ENCODE measurements at regions not wholly inside any gene's neighbourhood (a gene's known extent, or its start where the extent isn't known, plus 50 kb on each side); places are given as distances from the start of the nearest gene placed in this dataset.

DNA sequence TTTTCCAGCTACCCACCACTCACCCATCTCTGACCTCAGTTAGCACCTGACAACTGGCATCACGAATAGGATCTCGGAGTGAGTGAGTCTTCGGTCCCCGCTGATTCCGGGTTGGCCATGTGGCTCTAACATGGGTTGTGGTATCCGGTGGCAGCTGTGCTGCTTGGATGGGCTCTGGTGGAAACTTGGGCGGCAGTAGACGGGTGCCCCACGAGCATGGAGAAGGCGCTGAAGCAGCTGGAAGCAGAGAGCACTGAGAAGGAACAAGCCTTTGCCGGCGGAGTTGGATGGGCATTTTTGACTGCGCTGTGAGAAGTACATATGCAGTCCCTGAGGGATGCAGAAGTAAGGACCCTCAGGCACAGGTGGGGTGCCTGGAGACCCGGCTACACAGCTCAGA is 1044.0 kb upstream of the ADGRL4 start:
- TF ChIP-seq, protein P1, sequence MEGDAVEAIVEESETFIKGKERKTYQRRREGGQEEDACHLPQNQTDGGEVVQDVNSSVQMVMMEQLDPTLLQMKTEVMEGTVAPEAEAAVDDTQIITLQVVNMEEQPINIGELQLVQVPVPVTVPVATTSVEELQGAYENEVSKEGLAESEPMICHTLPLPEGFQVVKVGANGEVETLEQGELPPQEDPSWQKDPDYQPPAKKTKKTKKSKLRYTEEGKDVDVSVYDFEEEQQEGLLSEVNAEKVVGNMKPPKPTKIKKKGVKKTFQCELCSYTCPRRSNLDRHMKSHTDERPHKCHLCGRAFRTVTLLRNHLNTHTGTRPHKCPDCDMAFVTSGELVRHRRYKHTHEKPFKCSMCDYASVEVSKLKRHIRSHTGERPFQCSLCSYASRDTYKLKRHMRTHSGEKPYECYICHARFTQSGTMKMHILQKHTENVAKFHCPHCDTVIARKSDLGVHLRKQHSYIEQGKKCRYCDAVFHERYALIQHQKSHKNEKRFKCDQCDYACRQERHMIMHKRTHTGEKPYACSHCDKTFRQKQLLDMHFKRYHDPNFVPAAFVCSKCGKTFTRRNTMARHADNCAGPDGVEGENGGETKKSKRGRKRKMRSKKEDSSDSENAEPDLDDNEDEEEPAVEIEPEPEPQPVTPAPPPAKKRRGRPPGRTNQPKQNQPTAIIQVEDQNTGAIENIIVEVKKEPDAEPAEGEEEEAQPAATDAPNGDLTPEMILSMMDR (IDR thresholded peaks at IDR 0.05) = no peak
- no peak for TF ChIP-seq POLR2A (IDR thresholded peaks at IDR 0.05)
- no peak for DNase-seq

DNA sequence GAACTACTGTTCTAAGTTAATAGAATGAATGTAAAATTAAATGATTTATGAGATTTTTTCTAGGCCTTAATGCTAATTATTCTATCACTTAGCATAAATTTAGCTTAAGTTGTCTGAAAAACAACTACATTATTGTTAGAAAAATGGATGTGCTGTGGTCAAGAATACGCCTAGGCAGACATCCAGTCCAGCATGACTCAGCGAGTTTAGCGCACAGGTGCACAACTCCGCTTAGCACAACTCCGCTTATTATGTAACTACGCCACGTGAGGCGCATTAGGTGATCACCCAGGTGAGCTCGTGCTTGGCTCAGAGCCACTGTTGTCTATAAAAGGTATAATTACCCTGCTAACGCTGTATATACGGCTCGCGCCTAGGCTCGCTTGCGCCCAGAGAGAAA is 1043.6 kb upstream of the ADGRL4 start:
- H3K27me3 ChIP-seq = no peaks in the 10 kb centered on the region
- DNase-seq = no peak
- no peaks in the 10 kb centered on the region for H3K4me1 ChIP-seq
- H3K36me3 ChIP-seq = no peaks in the 10 kb centered on the region
- H3K9me3 ChIP-seq = no peaks in the 10 kb centered on the region
- no peak overlapping the region for H3K4me3 ChIP-seq
- no peak for TF ChIP-seq POLR2A (IDR thresholded peaks at IDR 0.05)
- TF ChIP-seq, protein P1 (IDR thresholded peaks at IDR 0.05) = no peak
- no peak overlapping the region for H3K27ac ChIP-seq

More for the DNA sequence above, 1044.0 kb upstream of the ADGRL4 start:
- Histone ChIP-seq H3K4me1 (no peaks in the 10 kb centered on the region), H3K27ac (no peak overlapping the region), H3K9me3 (no peaks in the 10 kb centered on the region), H3K36me3 (no peaks in the 10 kb centered on the region), H3K27me3 (no peaks in the 10 kb centered on the region), H3K4me3 (no peak overlapping the region)

DNA sequence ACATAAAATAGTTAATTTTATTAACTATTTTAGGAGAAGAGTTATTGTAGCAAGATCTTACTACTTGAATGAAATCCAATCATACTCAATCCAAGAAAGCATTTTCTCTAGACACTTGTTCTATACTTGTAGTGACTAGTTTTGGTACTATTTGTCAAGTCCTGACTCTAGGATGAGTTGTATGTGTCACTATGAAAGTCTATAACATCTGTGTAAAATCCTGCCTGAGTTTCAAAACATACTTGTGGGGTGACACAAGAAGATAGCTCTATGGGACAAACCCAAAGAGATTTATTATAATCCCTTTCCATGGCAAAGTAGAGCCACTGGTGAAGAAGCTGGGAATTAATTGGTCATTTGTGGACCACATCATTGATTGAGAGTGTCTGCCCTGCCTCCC is 1042.2 kb upstream of the ADGRL4 start:
- H3K36me3 ChIP-seq = no peaks in the 10 kb centered on the region
- H3K9me3 ChIP-seq = no peaks in the 10 kb centered on the region

DNA sequence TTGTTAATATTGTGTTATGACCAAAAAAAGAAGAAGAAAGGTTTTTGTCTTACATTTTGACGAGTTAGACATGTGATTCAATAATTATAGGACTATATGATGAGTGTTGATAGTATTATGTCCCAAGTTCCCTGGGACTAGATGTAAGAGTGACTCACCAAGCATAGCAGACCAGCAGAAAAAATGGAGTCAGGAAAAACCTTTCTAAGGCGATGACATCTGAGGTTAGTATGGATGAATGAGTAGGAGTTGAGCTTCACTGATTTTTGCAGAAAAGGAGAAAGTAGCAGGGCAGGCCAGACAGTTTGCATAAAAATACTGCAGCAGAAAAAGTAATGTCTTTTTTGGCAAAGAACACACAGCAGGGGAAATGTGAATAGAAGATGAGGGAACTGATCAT is 1041.3 kb upstream of the ADGRL4 start:
- Histone ChIP-seq H3K27me3 (no peaks in the 10 kb centered on the region), H3K4me1 (no peaks in the 10 kb centered on the region), H3K4me3 (no peak overlapping the region), H3K9me3 (no peaks in the 10 kb centered on the region), H3K27ac (no peak overlapping the region), H3K36me3 (no peaks in the 10 kb centered on the region)
- TF ChIP-seq POLR2A (IDR thresholded peaks at IDR 0.05) = no peak
- TF ChIP-seq, protein P1 (IDR thresholded peaks at IDR 0.05) = no peak
- DNase-seq = no peak

More for the DNA sequence above, 1042.2 kb upstream of the ADGRL4 start:
- DNase-seq = no peak
- Histone ChIP-seq H3K4me3 (no peak overlapping the region), H3K27me3 (no peaks in the 10 kb centered on the region), H3K4me1 (no peaks in the 10 kb centered on the region), H3K27ac (no peak overlapping the region)
- no peak for TF ChIP-seq POLR2A (IDR thresholded peaks at IDR 0.05)
- TF ChIP-seq, protein P1 (IDR thresholded peaks at IDR 0.05) = no peak

DNA sequence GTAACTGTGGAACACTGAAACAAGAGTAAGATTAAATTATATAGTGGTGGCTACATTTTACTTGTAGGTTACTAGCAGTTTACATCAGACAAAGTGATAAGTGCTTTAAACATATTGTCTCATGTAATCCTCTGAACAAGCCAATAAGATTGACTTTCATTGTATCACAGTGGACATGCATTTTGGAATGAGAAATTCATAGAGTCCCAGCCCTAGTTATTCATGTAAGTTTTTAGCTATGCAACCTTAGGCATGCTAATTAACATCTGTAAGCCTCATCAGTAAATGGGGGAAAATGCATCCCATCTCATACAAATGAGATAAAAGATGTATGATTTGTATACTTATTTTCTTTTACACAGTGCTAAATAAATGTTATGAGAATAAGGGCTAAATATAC is 1038.1 kb upstream of the ADGRL4 start:
- no peak for DNase-seq
- no peaks in the 10 kb centered on the region for H3K36me3 ChIP-seq
- H3K4me1 ChIP-seq = no peaks in the 10 kb centered on the region
- no peak for TF ChIP-seq POLR2A (IDR thresholded peaks at IDR 0.05)
- TF ChIP-seq, protein P1 (IDR thresholded peaks at IDR 0.05) = no peak
- H3K9me3 ChIP-seq = no peaks in the 10 kb centered on the region
- no peak overlapping the region for H3K27ac ChIP-seq
- H3K4me3 ChIP-seq = no peak overlapping the region
- H3K27me3 ChIP-seq = no peaks in the 10 kb centered on the region
